Activated T-helper 1 cell treated with Interleukin-2 at 50 U/mL for 16 hours (primary cell): ENCODE measurements at regions not wholly inside any gene's neighbourhood (a gene's known extent, or its start where the extent isn't known, plus 50 kb on each side); places are given as distances from the start of the nearest gene placed in this dataset.

Source experiments
- DNase-seq: peaks from one replicate; pipeline ENCODE4 v3.0.0-alpha.2; 2020; ENCODE audit warnings: low read depth

DNA sequence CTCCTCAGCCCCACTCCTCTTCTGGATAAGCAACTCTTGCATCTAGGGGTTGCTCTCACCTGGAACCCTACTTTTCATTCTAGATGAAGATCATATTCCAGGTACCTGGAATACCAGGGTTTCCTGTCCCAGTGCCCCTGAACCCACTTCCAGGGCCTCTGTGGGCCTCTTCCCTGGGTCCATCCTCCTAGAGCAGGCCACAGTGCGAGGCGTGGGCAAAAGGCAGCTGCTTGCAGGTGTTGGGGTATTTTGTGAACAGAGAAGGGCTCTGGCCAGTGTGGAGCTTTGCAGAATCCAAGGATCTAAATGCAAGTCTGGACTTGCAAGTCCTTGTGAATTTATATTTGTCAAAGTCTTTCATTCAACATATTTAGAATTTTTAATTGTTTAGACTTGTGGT, 240.4 kb upstream of the POU3F1 start:
- DNase-seq: no peak

DNA sequence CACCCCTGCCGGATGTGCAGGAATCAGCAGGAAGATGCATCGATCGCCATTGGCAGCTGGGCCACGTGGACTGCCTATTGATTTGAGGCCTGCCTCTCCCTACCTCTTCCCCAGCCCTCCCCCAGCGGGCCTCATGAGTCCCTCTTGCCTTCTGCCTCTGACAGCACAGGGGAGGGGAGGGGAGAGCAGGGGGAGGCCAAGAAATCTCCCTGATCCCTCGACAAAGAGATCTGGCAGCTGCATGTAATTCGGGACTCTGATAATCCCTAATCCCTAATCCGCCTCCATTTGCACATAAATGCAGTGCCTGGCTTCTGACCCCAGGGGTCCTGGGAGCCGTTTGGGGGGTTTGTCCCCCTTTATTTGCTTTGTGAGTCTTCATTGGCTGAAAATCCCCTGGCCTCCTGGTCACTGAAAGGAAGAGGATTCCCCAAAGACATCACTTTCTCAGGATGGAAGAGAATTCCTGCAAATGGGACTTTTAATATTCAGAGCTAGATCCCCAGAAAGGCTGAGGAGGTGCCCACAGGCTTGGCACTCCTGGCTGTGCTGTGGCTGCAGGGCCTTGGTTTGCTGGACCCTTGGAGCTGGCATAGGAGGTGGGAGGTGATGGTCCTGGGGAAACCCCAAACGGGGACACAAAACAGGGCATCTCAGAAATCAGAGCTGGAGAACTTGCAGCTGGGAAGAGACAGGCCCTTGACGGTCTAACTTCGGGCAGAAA, 239.4 kb upstream of the POU3F1 start:
- DNase-seq: no peak

DNA sequence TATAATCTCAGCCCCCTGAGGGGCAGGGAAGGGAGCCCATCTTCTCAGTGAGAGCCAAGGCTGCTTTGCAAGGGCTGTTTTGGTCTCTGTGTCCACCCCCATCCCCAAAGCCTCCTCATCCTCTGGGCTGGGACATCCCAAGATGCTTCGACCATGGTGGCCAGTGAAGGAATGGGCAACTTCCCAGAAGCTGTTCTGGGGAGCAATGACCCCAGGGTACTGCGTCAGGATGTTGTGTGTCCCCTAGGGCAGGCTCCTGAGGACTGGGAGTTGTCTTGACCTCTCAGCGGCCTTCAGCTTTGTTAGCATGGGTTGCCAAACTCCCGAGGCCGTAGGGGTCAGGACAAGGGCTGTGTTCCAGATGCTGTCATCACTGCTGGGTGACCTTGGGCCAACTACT, 238.4 kb upstream of the POU3F1 start:
- no peak for DNase-seq

DNA sequence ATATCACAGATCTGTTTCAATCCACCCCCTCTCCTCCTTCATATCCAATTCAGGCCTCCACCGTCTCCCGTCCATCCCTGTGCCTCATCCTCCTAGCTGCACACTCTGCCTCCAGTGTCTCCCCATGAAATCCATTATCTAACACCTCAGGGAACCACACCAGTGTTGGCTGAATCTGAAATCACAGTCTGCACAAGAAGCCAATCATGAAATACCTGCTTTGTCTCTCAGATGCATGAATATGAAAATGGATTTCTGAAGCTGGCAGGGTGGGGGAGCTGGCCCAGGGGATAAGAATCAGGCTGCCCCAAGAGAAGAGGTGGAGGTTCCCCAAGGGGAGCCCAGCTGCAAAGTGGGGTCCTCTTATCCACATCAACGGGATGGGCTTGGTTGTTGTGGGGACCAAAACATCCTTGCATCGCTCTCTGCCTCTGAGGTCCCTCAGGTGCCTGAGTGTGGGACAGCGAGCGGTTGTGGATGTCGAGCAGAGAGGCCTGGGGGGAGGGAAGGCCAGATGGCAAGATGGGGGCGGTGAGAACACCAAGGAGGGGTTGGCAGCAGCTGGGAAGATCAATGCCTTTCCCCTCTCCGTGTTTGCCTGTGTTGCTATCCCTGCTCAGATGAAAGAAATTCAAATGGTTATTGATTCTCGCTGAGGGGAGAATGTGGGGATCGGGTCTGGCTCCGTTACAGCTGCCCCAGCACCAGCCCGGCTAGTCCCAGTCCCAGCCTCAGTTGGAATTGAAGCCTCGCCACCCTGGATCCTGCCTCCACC, 237.3 kb upstream of the POU3F1 start:
- no peak for DNase-seq

DNA sequence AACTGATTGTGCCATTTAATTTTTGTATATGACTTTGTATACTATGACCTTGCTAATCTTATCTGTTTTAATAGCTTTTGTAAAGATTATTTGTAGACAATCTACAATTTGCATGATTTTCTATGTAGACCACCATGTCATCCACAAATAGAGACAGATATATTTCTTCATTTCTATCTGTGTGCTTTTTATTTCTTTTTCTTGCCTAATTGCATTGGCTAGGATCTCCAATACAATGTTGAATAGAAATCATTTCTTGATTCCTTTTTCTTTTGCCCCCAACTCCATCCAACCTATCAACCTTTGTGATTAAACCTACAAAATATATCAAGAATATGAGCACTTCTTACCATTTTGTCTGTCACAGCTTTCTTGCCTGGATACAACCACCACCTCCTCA, 232.6 kb upstream of the POU3F1 start:
- DNase-seq: no peak

DNA sequence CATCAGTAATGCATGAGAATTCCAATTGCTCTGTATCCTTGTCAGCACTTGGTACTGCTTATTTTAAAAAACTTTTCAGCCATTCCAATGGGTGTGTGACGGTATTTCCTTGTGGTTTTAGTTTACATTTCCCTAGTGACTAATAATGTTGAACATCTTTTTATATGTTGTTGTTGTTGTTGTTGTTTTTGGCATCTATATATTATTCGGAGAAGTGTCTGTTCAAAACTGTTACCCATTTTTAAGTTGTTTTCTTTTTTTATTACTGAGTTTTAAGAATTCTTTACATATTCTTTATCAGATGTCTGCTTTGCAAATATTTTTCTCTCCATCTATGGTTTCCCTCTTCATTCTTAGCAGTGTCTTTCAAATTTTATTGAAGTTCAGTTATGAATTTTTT, 231.1 kb upstream of the POU3F1 start:
- DNase-seq: no peak

DNA sequence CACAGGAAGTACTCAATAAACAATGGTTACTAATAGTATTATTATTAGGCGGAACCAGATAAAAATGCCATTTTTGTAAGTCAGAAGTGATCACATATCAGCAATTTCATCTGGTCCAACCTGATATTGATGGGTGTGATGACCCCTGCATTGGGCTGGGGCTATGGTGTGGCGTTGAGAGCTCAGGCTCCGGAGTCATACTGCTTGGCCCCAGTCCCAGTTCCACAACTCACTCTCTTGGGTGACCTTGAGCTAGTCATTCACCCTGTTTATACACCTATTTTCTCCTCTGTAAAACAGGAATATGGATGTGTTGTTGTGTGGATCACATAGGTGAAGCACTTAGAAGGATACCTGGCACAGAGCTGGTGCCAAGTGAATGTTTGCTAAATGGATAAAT, 229.4 kb upstream of the POU3F1 start:
- no peak for DNase-seq

DNA sequence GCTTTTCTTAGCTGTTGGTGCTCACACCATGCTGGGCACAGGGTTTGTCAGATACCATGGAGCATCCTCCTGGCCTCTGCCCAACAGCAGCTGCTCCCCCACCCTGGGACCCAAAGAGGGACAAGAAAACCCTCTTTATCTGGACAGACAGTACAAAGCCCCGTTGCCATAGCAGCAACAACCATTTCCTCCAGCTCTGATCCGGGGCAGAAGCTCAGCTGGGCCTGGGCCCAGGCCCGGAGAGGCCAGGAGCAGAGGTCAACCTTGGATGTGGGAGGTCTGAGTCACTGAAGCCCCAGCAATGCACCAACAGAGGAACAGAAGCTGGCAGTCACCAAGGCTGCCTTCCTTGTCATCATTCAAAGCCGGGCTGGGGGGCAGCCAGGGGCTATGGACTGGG, 228.4 kb upstream of the POU3F1 start:
- no peak for DNase-seq

DNA sequence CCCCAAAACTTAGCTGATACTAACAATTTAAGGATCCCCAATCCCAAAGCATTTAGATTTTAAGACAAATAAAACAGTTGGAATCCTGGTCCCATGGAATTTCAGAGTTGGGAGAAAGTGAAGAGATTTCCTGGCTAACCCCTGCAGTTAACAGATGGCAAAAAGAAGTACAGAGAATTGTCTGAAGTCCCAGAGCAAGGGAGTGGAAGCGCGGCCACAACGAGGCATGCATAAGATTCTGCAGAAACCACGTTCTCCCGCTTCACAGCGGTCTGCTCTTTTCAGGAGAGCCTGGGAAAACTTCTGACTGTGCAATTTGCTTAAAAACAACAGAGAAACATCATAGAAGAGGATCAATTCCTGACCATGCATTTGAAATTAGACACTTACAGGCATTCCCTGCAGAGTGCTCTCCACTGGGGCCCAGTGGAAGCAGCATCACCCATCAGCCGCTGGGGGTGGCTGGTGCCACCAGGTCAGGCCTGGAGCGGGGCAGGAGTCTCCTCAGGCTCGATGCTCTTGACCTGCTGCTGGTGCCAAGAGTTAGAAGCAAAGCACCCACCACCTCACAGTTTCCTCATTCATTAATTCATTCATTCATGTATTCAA, 226.7 kb upstream of the POU3F1 start:
- no peak for DNase-seq

DNA sequence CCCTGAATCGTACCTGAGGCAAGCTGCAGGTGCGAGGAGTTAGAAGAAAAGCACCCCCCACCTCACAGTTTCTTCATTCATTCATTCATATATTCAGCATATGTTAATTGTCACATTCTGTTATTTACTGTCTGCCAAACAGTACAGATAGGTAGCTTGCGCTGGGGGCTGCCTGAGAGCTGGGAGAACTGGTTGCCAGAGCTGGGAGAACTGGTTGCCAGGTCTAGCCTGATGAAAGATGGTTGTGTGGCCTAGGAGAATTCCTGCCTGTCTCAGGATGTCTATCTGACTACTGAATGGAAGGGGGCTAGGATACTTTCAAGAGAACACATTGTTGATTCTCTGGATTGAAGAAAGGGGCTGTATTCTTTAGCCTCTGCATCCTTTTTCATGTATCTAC, 225.9 kb upstream of the POU3F1 start:
- no peak for DNase-seq

DNA sequence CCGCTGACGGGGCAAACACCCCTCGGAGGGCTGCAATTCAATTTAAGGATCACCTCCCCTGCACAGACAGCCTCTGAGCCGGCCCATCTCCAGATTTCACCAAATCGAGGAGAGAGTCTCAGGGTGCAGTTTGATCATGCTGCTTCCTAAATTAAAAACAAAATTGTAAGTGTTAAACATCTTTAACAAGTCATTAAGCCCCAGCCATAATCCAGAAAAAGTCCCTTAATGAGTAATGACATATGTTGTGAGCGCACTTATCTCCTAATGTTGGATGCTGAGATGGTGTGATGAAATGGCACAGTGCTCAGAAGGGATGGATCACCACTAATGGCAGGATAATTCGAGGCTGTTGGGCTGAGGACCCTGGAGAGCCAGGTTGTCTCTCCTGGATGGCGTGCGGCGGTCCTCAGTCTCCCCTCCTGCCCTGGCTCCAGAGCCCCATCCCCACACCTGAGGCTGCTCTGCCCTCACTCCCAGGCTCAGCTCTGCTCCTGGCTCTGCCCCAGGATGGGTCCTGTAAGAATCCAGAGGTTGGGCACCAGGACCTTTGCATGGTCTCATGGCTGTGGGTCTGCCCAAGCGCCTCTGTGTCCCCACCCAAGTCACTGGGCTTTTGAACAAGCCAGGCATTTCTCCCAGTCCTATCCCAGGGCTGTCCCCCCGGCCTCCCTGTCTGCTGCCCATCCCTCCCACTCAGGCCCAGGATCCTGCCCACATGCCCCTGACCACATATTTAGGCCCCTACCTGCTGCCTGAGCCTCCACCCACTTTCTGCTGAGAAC, 224.4 kb upstream of the POU3F1 start:
- DNase-seq: no peak

DNA sequence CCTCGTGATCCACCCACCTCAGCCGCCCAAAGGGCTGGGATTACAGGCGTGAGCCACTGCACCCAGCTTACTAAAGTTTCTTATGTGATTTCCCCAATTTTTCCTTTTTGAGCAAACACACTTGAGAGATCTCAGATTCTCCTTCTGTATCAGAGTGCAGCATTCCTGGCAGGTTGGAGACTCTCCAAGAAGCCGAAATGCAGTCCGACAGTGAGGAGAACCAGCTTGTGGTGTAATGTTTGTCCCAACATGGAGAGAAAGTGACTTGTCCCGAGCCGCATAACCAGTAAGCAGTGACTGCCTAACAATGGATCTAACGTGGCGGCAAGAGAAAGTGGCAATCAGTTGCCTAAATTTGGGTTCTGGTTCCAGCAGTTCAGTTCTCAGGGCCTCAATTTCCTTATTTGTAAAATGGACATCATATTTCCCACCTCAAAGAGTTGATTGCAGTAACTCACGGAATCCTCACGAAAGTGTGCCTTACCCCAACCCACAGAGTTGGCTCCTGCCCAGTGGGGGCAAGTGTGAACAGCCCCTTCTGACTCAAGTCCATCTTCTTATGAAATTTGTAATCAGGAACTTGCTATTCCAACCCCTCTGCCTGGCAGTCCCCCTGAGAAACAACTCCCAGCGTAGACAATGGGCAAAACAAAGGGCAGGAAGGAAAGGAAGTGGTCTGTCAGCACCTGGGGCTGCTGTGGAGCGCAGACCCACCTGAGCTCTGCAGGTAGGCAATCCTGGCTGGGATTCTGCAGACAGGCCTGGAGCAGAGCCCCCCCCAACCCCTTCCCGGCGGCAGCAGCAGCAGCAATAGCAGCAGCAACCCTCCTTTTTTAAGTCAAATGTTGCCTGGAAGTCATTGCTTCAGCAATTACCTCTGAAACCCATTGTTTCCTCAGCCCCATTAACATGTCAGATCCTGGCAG, 223.6 kb upstream of the POU3F1 start:
- no peak for DNase-seq

DNA sequence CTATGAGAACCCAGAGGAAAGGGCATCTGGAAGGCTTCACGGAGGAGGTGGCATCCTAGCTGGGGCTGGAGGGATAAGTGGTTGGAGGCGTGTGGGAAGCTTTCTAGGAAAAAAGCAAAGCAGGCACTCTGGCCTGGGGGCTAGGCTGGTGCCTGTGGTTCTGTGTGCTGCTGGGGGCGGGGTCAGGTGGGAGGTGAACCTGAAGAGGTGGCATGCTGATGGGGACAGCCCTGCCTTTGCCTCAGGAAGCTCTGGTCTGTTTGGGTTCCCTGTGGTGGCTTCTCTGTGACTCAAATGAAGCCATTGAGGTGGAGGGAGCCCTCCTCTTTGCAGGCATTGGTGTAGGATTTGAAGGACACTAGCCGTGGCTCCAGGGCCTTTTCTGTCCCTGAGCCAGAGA, 221.6 kb upstream of the POU3F1 start:
- DNase-seq: no peak

DNA sequence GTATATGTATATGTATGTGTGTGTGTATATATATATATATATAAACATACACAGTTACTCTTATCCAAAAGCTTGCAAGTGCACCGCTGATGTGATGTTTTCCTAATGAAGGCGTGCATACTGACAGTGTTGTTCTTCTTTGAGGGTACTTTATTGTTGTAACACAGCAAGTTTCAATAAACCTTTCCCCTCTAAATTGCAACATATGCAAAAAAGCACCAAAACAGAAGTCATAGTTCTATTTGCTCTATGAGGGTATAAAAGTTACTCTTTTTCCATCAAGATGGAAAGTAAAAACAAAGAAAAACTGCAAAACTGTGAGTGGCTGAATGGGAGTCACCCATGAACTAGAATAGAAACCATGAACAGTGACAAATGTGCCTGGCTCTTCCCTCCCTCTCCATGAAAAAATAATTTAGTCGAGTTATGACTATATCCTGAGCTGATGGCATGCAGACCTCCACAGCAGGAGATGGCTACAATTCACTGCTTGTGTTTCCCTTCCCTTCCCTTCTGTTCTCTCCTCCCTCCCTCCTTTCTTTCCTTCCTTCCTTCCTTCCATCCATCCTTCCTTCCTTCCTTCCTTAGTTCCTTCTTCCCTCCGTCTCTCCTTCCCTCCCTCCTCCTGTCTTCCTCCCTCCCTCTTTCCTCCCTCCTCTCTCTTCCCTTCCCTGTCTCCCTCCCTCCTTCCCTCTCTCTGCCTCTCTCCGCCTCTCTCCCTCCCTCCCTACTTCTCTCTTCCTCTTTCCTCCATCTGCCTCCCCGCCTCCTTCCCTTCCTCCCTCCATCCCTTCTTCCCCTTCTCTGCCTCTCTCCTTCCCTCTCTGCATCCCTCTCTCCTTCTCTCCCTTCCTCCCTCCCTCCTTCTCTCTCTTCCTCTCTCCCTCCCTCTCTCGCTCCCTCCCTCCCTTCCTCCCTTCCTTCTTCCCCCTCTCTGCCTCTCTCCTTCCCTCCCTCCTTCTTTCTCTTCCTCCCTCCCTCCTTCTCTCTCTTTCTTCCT, 220.7 kb upstream of the POU3F1 start:
- DNase-seq: no peak

DNA sequence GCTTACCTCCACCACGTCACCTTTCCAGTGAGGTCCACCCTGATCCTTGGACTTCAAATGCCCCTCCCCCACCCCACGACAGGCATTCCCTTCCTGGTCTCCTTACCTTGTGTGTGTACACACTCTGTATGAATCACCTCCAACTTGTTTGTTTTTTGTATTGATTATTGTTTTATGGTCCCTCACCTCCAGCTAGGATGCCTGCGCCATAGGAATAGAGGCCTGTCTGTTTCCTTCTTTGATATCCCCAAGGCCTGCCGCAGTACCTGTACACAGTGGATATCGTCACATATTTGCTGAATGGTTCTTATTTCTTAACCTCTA, 219.6 kb upstream of the POU3F1 start:
- no peak for DNase-seq

DNA sequence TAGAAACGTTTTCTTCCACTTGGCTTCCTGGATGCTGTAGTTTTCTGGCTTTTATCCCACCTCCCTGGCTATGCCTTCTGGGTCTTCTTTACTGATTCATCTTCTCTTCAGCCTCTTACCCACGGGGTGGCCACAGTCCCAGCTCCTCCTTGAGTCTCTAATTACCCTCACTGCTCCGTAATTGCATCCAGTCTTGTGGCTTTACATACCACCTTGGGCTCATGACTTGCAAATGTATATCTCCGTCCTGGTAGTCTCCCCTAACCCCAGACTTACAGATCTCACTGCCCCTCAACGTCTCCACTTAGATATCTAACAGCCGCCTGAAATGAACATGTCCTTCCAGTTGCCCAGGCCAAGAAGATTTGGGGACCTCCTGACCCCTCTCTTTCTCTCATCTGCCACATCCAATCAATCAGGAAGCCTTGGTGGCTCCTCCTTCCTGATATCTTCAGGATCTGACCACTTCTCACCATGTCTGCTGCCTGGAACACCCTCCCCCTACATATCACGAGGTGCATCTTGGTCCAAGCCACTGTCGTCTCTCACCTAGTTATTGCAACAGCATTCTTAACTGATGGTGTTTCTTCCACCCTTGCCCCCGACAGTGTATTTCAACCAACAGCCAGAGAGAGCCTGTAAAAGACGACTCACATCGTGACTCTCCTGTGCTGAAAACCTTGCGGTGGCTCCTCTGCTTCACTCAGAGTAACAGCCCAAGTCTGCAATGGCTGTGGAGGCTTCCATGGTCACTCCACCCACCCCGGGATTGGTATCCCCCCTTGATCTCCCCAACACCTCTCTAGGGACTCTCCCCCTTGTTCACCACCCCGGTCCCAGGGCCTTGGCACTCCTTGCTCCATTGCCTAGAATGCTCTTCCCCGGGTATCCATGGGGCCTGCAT, 219.0 kb upstream of the POU3F1 start:
- DNase-seq: no peak

DNA sequence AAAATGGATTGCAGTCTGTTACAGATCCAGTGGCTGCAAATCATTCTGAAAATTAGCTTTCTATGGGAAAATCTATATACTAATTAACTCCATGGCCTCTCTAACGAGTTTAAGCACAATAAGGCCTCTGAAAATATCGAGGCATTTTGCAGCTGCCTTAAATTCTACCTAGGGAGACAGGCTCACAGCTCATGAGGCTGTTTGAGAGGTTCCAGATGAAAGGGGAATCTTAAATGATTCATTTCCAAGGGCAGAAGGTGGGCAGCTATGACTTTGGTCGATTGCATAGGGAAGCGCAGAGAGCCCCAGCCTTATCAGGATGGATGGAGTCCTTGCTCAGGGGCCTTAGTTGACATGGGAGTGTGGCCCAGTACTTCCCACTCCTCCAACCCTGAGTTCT, 216.8 kb upstream of the POU3F1 start:
- no peak for DNase-seq

DNA sequence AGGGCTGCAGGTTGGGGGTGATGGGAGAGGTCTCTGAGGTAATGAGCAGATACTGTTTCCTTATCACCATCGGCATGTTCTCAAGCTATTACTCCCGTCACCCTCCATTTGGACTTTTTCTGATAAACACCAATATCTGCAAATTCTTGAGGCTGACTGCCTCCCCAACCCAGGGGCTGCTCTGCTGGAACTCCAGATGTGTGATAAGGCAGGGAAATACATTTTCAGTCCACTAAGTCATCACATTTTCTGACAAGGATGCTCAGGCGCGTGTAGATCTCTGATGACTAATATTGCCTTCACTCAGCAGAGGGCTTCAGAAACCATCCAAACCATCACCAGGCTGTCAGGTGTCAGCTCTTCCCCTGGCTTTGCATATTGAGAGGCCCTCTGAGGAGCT, 215.0 kb upstream of the POU3F1 start:
- no peak for DNase-seq

DNA sequence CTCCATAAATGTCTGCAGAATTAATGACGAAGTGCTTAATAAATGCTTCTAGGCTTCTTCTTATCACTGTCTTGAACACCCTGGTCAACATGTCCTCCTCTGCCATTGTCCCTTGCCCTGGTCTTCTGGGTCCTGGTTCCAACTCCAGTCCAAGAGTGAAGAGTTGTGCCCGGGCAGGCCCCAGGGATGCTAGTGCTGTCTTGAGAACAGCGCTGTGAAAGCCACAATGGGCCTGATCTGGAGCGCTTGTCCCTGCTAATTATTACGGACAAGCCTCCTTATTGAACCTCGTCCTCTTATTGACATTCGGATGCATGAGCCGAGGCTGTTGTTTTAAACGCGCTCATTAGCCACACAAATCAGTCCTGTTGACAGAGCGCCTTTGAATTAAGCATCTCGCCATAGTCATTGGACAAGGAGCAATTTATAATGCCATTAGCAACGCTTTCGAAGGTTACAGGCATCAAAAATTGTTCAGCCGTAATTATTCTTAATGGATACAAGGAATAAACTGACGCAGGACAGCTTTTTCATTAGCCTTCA, 211.6 kb upstream of the POU3F1 start:
- DNase-seq: no peak
